SK-N-SH (cell line): ENCODE measurements at regions not wholly inside any gene's neighbourhood (a gene's known extent, or its start where the extent isn't known, plus 50 kb on each side); places are given as distances from the start of the nearest gene placed in this dataset.

ENCODE experiments used
- CTCF ChIA-PET: fragments of 300-600, 350-600 bp; formaldehyde crosslinking; extraction: SDS; loops from one replicate; lab custom pipeline; 2021; lab: Yijun Ruan, JAX
- POLR2A ChIA-PET: fragments of 350-600 bp; sonication (Branson Sonifier 250); formaldehyde crosslinking; extraction: SDS; loops from one replicate; lab custom pipeline; 2020; ENCODE audit warnings: antibody characterized with exemption, inconsistent platforms; lab: Yijun Ruan, JAX
- DNase-seq: peaks from one replicate; pipeline ENCODE4 v3.0.0; 2012
- H2AFZ ChIP-seq: fragments of 200-600 bp; sonication (generic); 2 replicates; pipeline ENCODE4 v1.8.1; 2016; ENCODE audit warnings: antibody characterized with exemption, mild to moderate bottlenecking, low read depth
- H3F3A ChIP-seq: fragments of 200-600 bp; sonication (generic); replicated peaks from 2 replicates; pipeline ENCODE3; 2016; ENCODE audit warnings: antibody characterized with exemption, mild to moderate bottlenecking; ENCODE audit not compliant: insufficient read depth
- H3K27ac ChIP-seq, 2 experiments: fragments of 200-500 bp in 1 of 2; fragments of 200-600 bp in 1 of 2; sonication (Bioruptor generic) in 1 of 2; sonication (generic), shearing (Covaris generic) in 1 of 2; 2 replicates each; pipeline versions ENCODE4 v1.5.1 to v1.6.1; 2014 to 2016; ENCODE audit warnings: low read depth in 2 of 2, inconsistent platforms in 1 of 2, low read length in 1 of 2, mild to moderate bottlenecking in 1 of 2, mixed read lengths in 1 of 2
- H3K27me3 ChIP-seq: fragments of 200-600 bp; sonication (generic), shearing (Covaris generic); 2 replicates; pipeline ENCODE4 v1.6.1; 2016; ENCODE audit warnings: mixed run types; ENCODE audit not compliant: insufficient read depth
- H3K36me3 ChIP-seq, 2 experiments: fragments of 200-500 bp in 1 of 2; fragments of 200-600 bp in 1 of 2; sonication (Bioruptor generic) in 1 of 2; sonication (generic) in 1 of 2; replicated peaks in 1 of 2; 2 replicates each; pipeline versions ENCODE3 to v1.5.1; 2014 to 2016; ENCODE audit warnings: low read length in 1 of 2, mild to moderate bottlenecking in 1 of 2; ENCODE audit not compliant: insufficient read depth in 2 of 2, control insufficient read depth in 1 of 2
- H3K4me1 ChIP-seq, 2 experiments: fragments of 200-500 bp in 1 of 2; fragments of 200-600 bp in 1 of 2; sonication (Bioruptor generic) in 1 of 2; sonication (generic), shearing (Covaris generic) in 1 of 2; 2 replicates each; pipeline versions ENCODE4 v1.5.1 to v1.6.1; 2014 to 2016; ENCODE audit warnings: low read depth in 1 of 2, low read length in 1 of 2, mixed run types in 1 of 2; ENCODE audit not compliant: insufficient read depth in 2 of 2, control insufficient read depth in 1 of 2
- H3K4me2 ChIP-seq: fragments of 200-600 bp; sonication (generic), shearing (Covaris generic); 2 replicates; pipeline ENCODE4 v1.6.1; 2017; ENCODE audit warnings: mixed run types
- H3K4me3 ChIP-seq, 2 experiments: fragments of 200-500 bp in 1 of 2; fragments of 200-600 bp in 1 of 2; sonication (Bioruptor generic) in 1 of 2; sonication (generic), shearing (Covaris generic) in 1 of 2; 2 replicates each; pipeline versions ENCODE4 v1.5.1 to v1.8.1; 2014 to 2016; ENCODE audit warnings: low read depth in 2 of 2, inconsistent platforms in 1 of 2, low read length in 1 of 2, mild to moderate bottlenecking in 1 of 2, mixed read lengths in 1 of 2, moderate library complexity in 1 of 2
- H3K79me2 ChIP-seq: fragments of 200-600 bp; sonication (generic); 2 replicates; pipeline ENCODE4 v1.8.1; 2017; ENCODE audit warnings: mild to moderate bottlenecking; ENCODE audit not compliant: insufficient read depth
- H3K9ac ChIP-seq: fragments of 200-600 bp; sonication (generic); 2 replicates; pipeline ENCODE4 v1.6.1; 2017; ENCODE audit warnings: mixed run types
- H3K9me2 ChIP-seq: fragments of 200-600 bp; sonication (generic); 2 replicates; pipeline ENCODE4 v1.6.1; 2017; ENCODE audit warnings: mixed run types
- H3K9me3 ChIP-seq: fragments of 200-600 bp; sonication (generic); 2 replicates; pipeline ENCODE4 v1.6.1; 2017; ENCODE audit warnings: mixed run types, mild to moderate bottlenecking, moderate library complexity
- H4K20me1 ChIP-seq: fragments of 200-600 bp; sonication (generic); 2 replicates; pipeline ENCODE4 v1.6.1; 2017; ENCODE audit warnings: mild to moderate bottlenecking, mixed run types; ENCODE audit not compliant: insufficient read depth
- CHD2 ChIP-seq: fragments of 150-350 bp; IDR thresholded peaks from 2 replicates; pipeline ENCODE4 v1.6.1; 2018; ENCODE audit warnings: low read length; ENCODE audit not compliant: partially characterized antibody
- CTCF ChIP-seq: fragments of 200-600 bp; sonication (generic); IDR thresholded peaks from 2 replicates; pipeline ENCODE4 v1.6.1; 2017; ENCODE audit warnings: antibody characterized with exemption, mild to moderate bottlenecking, moderate library complexity
- EZH2phosphoT487 ChIP-seq: fragments of 200-600 bp; sonication (generic); IDR thresholded peaks from 2 replicates; pipeline ENCODE4 v1.6.1; 2017; ENCODE audit warnings: low read depth, mixed run types, mild to moderate bottlenecking, antibody characterized with exemption, moderate library complexity, borderline replicate concordance
- FOSL2 ChIP-seq: IDR thresholded peaks from 2 replicates; pipeline ENCODE4 v1.4.0; 2012; ENCODE audit warnings: low read depth, mild to moderate bottlenecking, moderate library complexity, borderline replicate concordance
- FOXJ3 ChIP-seq: sonication (generic); formaldehyde crosslinking; IDR thresholded peaks from 2 replicates; pipeline ENCODE4 v1.5.1; 2020; ENCODE audit warnings: mild to moderate bottlenecking, missing genetic modification reagents
- IRF3 ChIP-seq: fragments of 150-350 bp; IDR thresholded peaks from 2 replicates; pipeline ENCODE4 v1.6.1; 2016; ENCODE audit warnings: mild to moderate bottlenecking, low read depth, low read length
- JUND ChIP-seq: IDR thresholded peaks from 2 replicates; pipeline ENCODE4 v1.4.0; 2012
- MEF2A ChIP-seq: IDR thresholded peaks from 2 replicates; pipeline ENCODE4 v1.4.0; 2012; ENCODE audit warnings: low read depth, borderline replicate concordance
- NFIC ChIP-seq: IDR thresholded peaks from 2 replicates; pipeline ENCODE4 v1.4.0; 2012; ENCODE audit warnings: borderline replicate concordance
- RCOR1 ChIP-seq: fragments of 150-350 bp; IDR thresholded peaks from 2 replicates; pipeline ENCODE4 v1.6.1; 2017; ENCODE audit warnings: antibody characterized with exemption, low read length
- REST ChIP-seq: IDR thresholded peaks from 2 replicates; pipeline ENCODE4 v1.6.1; 2012; ENCODE audit warnings: mild to moderate bottlenecking, low read depth, low read length, moderate library complexity
- RXRA ChIP-seq: IDR thresholded peaks from 2 replicates; pipeline ENCODE4 v1.4.0; 2012; ENCODE audit warnings: low read depth, mild to moderate bottlenecking, borderline replicate concordance
- SIN3A ChIP-seq: IDR thresholded peaks from 2 replicates; pipeline ENCODE4 v1.6.1; 2012; ENCODE audit warnings: low read depth, mild to moderate bottlenecking, low read length, moderate library complexity, borderline replicate concordance
- SMC3 ChIP-seq: IDR thresholded peaks from 2 replicates; pipeline ENCODE4 v1.6.1; 2012; ENCODE audit warnings: low read depth, low read length, improper control_type of control experiment
- TAF1 ChIP-seq: IDR thresholded peaks from 2 replicates; pipeline ENCODE4 v1.6.1; 2012; ENCODE audit warnings: low read depth, mild to moderate bottlenecking, low read length, moderate library complexity, borderline replicate concordance
- YY1 ChIP-seq: IDR thresholded peaks from 2 replicates; pipeline ENCODE4 v1.4.0; 2012; ENCODE audit warnings: low read depth, mild to moderate bottlenecking
- WGBS: methylation state at CpG from one replicate; pipeline ENCODE4 v1.1.6; 2017; ENCODE audit warnings: low lambda C conversion rate; 5-methylcytosine and 5-hydroxymethylcytosine counted together
- TF ChIP-seq, protein P1 (sequence below): fragments of 150-350 bp; IDR thresholded peaks from 2 replicates; pipeline ENCODE4 v1.6.1; 2017; ENCODE audit warnings: antibody characterized with exemption, low read length, low read depth, borderline replicate concordance

GRCh38 chr12:24306001-24306400, 356.5 kb upstream of the SOX5 start:
- Histone ChIP-seq H3K9me2 (no peaks in the 10 kb centered on the region), H3K27ac (no peak overlapping the region), H3K9me3 (no peaks in the 10 kb centered on the region), H2AFZ (no peak overlapping the region), H3K4me3 (no peak overlapping the region), H3K4me1 (peaks cover 0 to 5% of the 10 kb centered on the region in 2 experiments; a peak in 2 of 4 replicates), H3K4me2 (no peak overlapping the region), H3K79me2 (no peaks in the 10 kb centered on the region), H3K36me3 (no peaks in the 10 kb centered on the region), H3K9ac (no peak overlapping the region), H3F3A (no peaks in the 10 kb centered on the region), H4K20me1 (no peaks in the 10 kb centered on the region), H3K27me3 (no peaks in the 10 kb centered on the region)
- WGBS = 58% methylated on average over 6 of the region's 6 CpGs
- no peak for TF ChIP-seq NFIC
- TF ChIP-seq, protein P1, sequence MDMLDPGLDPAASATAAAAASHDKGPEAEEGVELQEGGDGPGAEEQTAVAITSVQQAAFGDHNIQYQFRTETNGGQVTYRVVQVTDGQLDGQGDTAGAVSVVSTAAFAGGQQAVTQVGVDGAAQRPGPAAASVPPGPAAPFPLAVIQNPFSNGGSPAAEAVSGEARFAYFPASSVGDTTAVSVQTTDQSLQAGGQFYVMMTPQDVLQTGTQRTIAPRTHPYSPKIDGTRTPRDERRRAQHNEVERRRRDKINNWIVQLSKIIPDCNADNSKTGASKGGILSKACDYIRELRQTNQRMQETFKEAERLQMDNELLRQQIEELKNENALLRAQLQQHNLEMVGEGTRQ = no peak
- no peak for TF ChIP-seq EZH2phosphoT487
- no peak for TF ChIP-seq TAF1
- no peak for TF ChIP-seq CHD2
- no peak for TF ChIP-seq YY1
- no peak for TF ChIP-seq SMC3
- no peak for TF ChIP-seq FOXJ3 (CRISPR knock-in tag)
- no peak for TF ChIP-seq MEF2A
- no peak for TF ChIP-seq SIN3A
- no peak for TF ChIP-seq IRF3
- TF ChIP-seq REST = no peak
- TF ChIP-seq RCOR1 = no peak
- no peak for TF ChIP-seq RXRA
- no peak for TF ChIP-seq FOSL2
- no peak for TF ChIP-seq JUND
- TF ChIP-seq CTCF = no peak
- ChIA-PET CTCF (no interaction called here), POLR2A (no interaction called here)
- DNase-seq = no peak
